ENCODE measurements at regions not wholly inside any gene's neighbourhood (a gene's known extent, or its start where the extent isn't known, plus 50 kb on each side); places are given as distances from the start of the nearest gene placed in this dataset.

- POLR2A ChIA-PET: no interaction called here
- Mint-ChIP-seq H3K27me3 (peaks cover 13% of the 10 kb centered on the region), H3K4me1 (peaks cover 2% of the 10 kb centered on the region), H3K4me3 (no peak overlapping the region), H3K9me3 (ENCODE audit: insufficient read depth) (no peaks in the 10 kb centered on the region), H3K27ac (no peak overlapping the region)
- no peak overlapping the region for H3K4me2 ChIP-seq (replicated peaks; ENCODE audit: low read depth, low read length, poor library complexity, severe bottlenecking)
- no peaks in the 10 kb centered on the region for H3K79me2 ChIP-seq (ENCODE audit: control insufficient read depth, insufficient read depth, low read length)
- no peak overlapping the region for H3K9ac ChIP-seq (ENCODE audit: low read length)
- ATAC-seq (ENCODE audit: low read depth) (no peak), DNase-seq (no peak)
- no peaks in the 10 kb centered on the region for H3K4me1 ChIP-seq (ENCODE audit: control insufficient read depth in 2 of 2, insufficient read depth in 2 of 2, low read length in 2 of 2)
- no peaks in the 10 kb centered on the region for H3K9me3 ChIP-seq (ENCODE audit: control extremely low read depth in 1 of 3, control insufficient read depth in 2 of 3, insufficient read depth in 1 of 3, low read length in 2 of 3)
- H4K20me1 ChIP-seq (ENCODE audit: control insufficient read depth, insufficient read depth, low read length, poor library complexity, severe bottlenecking): no peaks in the 10 kb centered on the region
- CTCF ChIA-PET: no interaction called here
- H3K27ac ChIP-seq (ENCODE audit: low read length in 2 of 2): no peak overlapping the region
- WGBS (ENCODE audit: insufficient coverage): 81% methylated on average over 6 of the region's 6 CpGs
- no peak overlapping the region for H3K4me3 ChIP-seq (ENCODE audit: control extremely low read depth in 1 of 5, extremely low read depth in 1 of 5, insufficient read depth in 1 of 5, low read depth in 2 of 5, low read length in 4 of 5)
- H2AFZ ChIP-seq (ENCODE audit: insufficient read depth, low read depth, low read length, poor library complexity, severe bottlenecking): no peak overlapping the region
- intact Hi-C loops (cut with micrococcal nuclease): no loop called here
- peaks cover 0 to 5% (median 0%) of the 10 kb centered on the region in 4 experiments for H3K27me3 ChIP-seq (replicated peaks in 1 of 4; ENCODE audit: control extremely low read depth in 1 of 4, control insufficient read depth in 3 of 4, insufficient read depth in 4 of 4, low read length in 3 of 4)
- no peaks in the 10 kb centered on the region for H3K36me3 ChIP-seq (replicated peaks in 1 of 2; ENCODE audit: control extremely low read depth in 1 of 2, control insufficient read depth in 1 of 2, extremely low read depth in 1 of 2, insufficient read depth in 2 of 2, low read length in 1 of 2)
- TF ChIP-seq CTCF (IDR thresholded peaks at IDR 0.05) (no peak), EZH2 (IDR thresholded peaks at IDR 0.05; ENCODE audit: borderline replicate concordance, insufficient read depth, low read depth, low read length, poor library complexity, severe bottlenecking) (no peak)
Observed at GRCh38 chr1:37244083-37244480, 209.8 kb upstream of the GRIK3 start.

GRCh38 chr1:37244815-37245214 is 210.5 kb upstream of the GRIK3 start:
- H3K9me3 ChIP-seq (ENCODE audit: control extremely low read depth in 1 of 3, control insufficient read depth in 2 of 3, insufficient read depth in 1 of 3, low read length in 2 of 3): no peaks in the 10 kb centered on the region
- POLR2A ChIA-PET: no interaction called here
- no peak overlapping the region for H3K4me3 Mint-ChIP-seq
- H3K4me1 Mint-ChIP-seq: no peaks in the 10 kb centered on the region
- WGBS (ENCODE audit: insufficient coverage): 78% methylated on average over 3 of the region's 3 CpGs
- no peaks in the 10 kb centered on the region for H3K79me2 ChIP-seq (ENCODE audit: control insufficient read depth, insufficient read depth, low read length)
- intact Hi-C loops (cut with micrococcal nuclease): no loop called here
- H3K27me3 Mint-ChIP-seq: peaks cover 13% of the 10 kb centered on the region
- no peaks in the 10 kb centered on the region for H3K36me3 ChIP-seq (replicated peaks in 1 of 2; ENCODE audit: control extremely low read depth in 1 of 2, control insufficient read depth in 1 of 2, extremely low read depth in 1 of 2, insufficient read depth in 2 of 2, low read length in 1 of 2)
- no peak overlapping the region for H3K9ac ChIP-seq (ENCODE audit: low read length)
- no peak overlapping the region for H3K4me2 ChIP-seq (replicated peaks; ENCODE audit: low read depth, low read length, poor library complexity, severe bottlenecking)
- H3K27me3 ChIP-seq (replicated peaks in 1 of 4; ENCODE audit: control extremely low read depth in 1 of 4, control insufficient read depth in 3 of 4, insufficient read depth in 4 of 4, low read length in 3 of 4): peaks cover 0 to 8% (median 0%) of the 10 kb centered on the region in 4 experiments
- no peak overlapping the region for H3K4me3 ChIP-seq (ENCODE audit: control extremely low read depth in 1 of 5, extremely low read depth in 1 of 5, insufficient read depth in 1 of 5, low read depth in 2 of 5, low read length in 4 of 5)
- no peak for ATAC-seq (ENCODE audit: low read depth)
- no peak overlapping the region for H3K27ac ChIP-seq (ENCODE audit: low read length in 2 of 2)
- H3K4me1 ChIP-seq (ENCODE audit: control insufficient read depth in 2 of 2, insufficient read depth in 2 of 2, low read length in 2 of 2): no peaks in the 10 kb centered on the region
- TF ChIP-seq EZH2 (IDR thresholded peaks at IDR 0.05; ENCODE audit: borderline replicate concordance, insufficient read depth, low read depth, low read length, poor library complexity, severe bottlenecking) (no peak), CTCF (IDR thresholded peaks at IDR 0.05) (no peak)
- H2AFZ ChIP-seq (ENCODE audit: insufficient read depth, low read depth, low read length, poor library complexity, severe bottlenecking): no peak overlapping the region
- no peaks in the 10 kb centered on the region for H3K9me3 Mint-ChIP-seq (ENCODE audit: insufficient read depth)
- H3K27ac Mint-ChIP-seq: no peak overlapping the region
- DNase-seq: no peak
- no peaks in the 10 kb centered on the region for H4K20me1 ChIP-seq (ENCODE audit: control insufficient read depth, insufficient read depth, low read length, poor library complexity, severe bottlenecking)
- CTCF ChIA-PET: no interaction called here
